ENCODE measurements at regions not wholly inside any gene's neighbourhood (a gene's known extent, or its start where the extent isn't known, plus 50 kb on each side); places are given as distances from the start of the nearest gene placed in this dataset.

- H3K4me3 ChIP-seq (replicated peaks in 1 of 2; ENCODE audit: low read depth in 2 of 2, low read length in 2 of 2) = no peak overlapping the region
- peak; percentile 25 to 97 for DNase-seq (ENCODE audit: low read depth in 2 of 2)
- no peak for TF ChIP-seq CTCF (IDR thresholded peaks at IDR 0.05; ENCODE audit: low read depth, low read length)
Measured at GRCh38 chr10:43794181-43794815, 145.6 kb upstream of the ZNF32 start.

GRCh38 chr10:43793704-43794103 lies 145.0 kb upstream of the ZNF32 start:
- DNase-seq (ENCODE audit: low read depth in 2 of 2) = peak; percentile 81 to 90
- TF ChIP-seq CTCF (IDR thresholded peaks at IDR 0.05; ENCODE audit: low read depth, low read length) = no peak
- H3K4me3 ChIP-seq (replicated peaks in 1 of 2; ENCODE audit: low read depth in 2 of 2, low read length in 2 of 2) = no peak overlapping the region

GRCh38 chr10:43790147-43790546 lies 141.5 kb upstream of the ZNF32 start:
- H3K4me3 ChIP-seq (replicated peaks in 1 of 2; ENCODE audit: low read depth in 2 of 2, low read length in 2 of 2) = no peak overlapping the region
- DNase-seq (ENCODE audit: low read depth in 2 of 2) = no peak
- no peak for TF ChIP-seq CTCF (IDR thresholded peaks at IDR 0.05; ENCODE audit: low read depth, low read length)

GRCh38 chr10:43785252-43785651 lies 136.6 kb upstream of the ZNF32 start:
- peak; percentile 9 for TF ChIP-seq CTCF (IDR thresholded peaks at IDR 0.05; ENCODE audit: low read depth, low read length)
- H3K4me3 ChIP-seq (replicated peaks in 1 of 2; ENCODE audit: low read depth in 2 of 2, low read length in 2 of 2) = no peak overlapping the region
- DNase-seq (ENCODE audit: low read depth in 2 of 2) = peak; percentile 25 to 39

- DNase-seq (ENCODE audit: low read depth in 2 of 2) = no peak
- no peak for TF ChIP-seq CTCF (IDR thresholded peaks at IDR 0.05; ENCODE audit: low read depth, low read length)
- H3K4me3 ChIP-seq (replicated peaks in 1 of 2; ENCODE audit: low read depth in 2 of 2, low read length in 2 of 2) = no peak overlapping the region
Measured at GRCh38 chr10:43782814-43783213, 134.1 kb upstream of the ZNF32 start.

- no peak overlapping the region for H3K4me3 ChIP-seq (replicated peaks in 1 of 2; ENCODE audit: low read depth in 2 of 2, low read length in 2 of 2)
- TF ChIP-seq CTCF (IDR thresholded peaks at IDR 0.05; ENCODE audit: low read depth, low read length) = no peak
- DNase-seq (ENCODE audit: low read depth in 2 of 2) = peak in 1 of 2 donors; percentile 13
Measured at GRCh38 chr10:43781480-43782361, 133.0 kb upstream of the ZNF32 start.

All from cardiac fibroblast (primary cell).